Choroid plexus epithelial cell (primary cell): ENCODE measurements at regions not wholly inside any gene's neighbourhood (a gene's known extent, or its start where the extent isn't known, plus 50 kb on each side); places are given as distances from the start of the nearest gene placed in this dataset.

Experiments
- DNase-seq: peaks from one replicate; pipeline ENCODE4 v3.0.0-alpha.2; 2010; ENCODE audit warnings: low read depth
- H3K4me3 ChIP-seq: 2 replicates; pipeline ENCODE4 v1.5.1; 2011; ENCODE audit warnings: low read depth, mild to moderate bottlenecking, control low read depth, low read length, moderate library complexity
- CTCF ChIP-seq: conservative IDR thresholded peaks from 2 replicates; pipeline ENCODE4 v1.5.1; 2011; ENCODE audit warnings: low read depth, mild to moderate bottlenecking, control low read depth, inconsistent platforms, low read length, moderate library complexity

GRCh38 chr6:139627091-139627490 is 252.6 kb upstream of the CITED2 start:
- TF ChIP-seq CTCF: no peak
- H3K4me3 ChIP-seq: no peak overlapping the region
- no peak for DNase-seq

- no peak for TF ChIP-seq CTCF
- H3K4me3 ChIP-seq: no peak overlapping the region
- DNase-seq: peak; percentile 17
Measured at GRCh38 chr6:139625998-139626975, 251.8 kb upstream of the CITED2 start.

- no peak overlapping the region for H3K4me3 ChIP-seq
- TF ChIP-seq CTCF: no peak
- no peak for DNase-seq
Measured at GRCh38 chr6:139625081-139625939, 250.9 kb upstream of the CITED2 start.

- TF ChIP-seq CTCF: no peak
- H3K4me3 ChIP-seq: no peak overlapping the region
- DNase-seq: peak; percentile 53
Measured at GRCh38 chr6:139623372-139623771, 248.9 kb upstream of the CITED2 start.

- no peak for TF ChIP-seq CTCF
Measured at GRCh38 chr6:139613496-139613895, 239.0 kb upstream of the CITED2 start.

GRCh38 chr6:139612135-139612465 is 237.7 kb upstream of the CITED2 start:
- DNase-seq: no peak
- no peak for TF ChIP-seq CTCF
- no peak overlapping the region for H3K4me3 ChIP-seq

More at GRCh38 chr6:139613496-139613895, 239.0 kb upstream of the CITED2 start:
- no peak overlapping the region for H3K4me3 ChIP-seq
- no peak for DNase-seq
